Vagina (tissue), 2 donors: ENCODE measurements at regions not wholly inside any gene's neighbourhood (a gene's known extent, or its start where the extent isn't known, plus 50 kb on each side); places are given as distances from the start of the nearest gene placed in this dataset.

ENCODE experiments used
- DNase-seq, 2 donors: peaks; one replicate each; pipeline ENCODE4 v3.0.0-alpha.2; 2017; ENCODE audit errors: extremely low spot score in 2 of 2
- H3K27ac ChIP-seq: fragments of 200-600 bp; sonication (generic); one replicate; pipeline ENCODE4 v1.5.1; 2019
- H3K27me3 ChIP-seq: fragments of 200-600 bp; sonication (generic); one replicate; pipeline ENCODE4 v1.5.1; 2019
- H3K36me3 ChIP-seq, 2 donors: fragments of 200-600 bp; sonication (generic); one replicate each; pipeline ENCODE4 v1.5.1; 2017 to 2019
- H3K4me1 ChIP-seq: fragments of 200-600 bp; sonication (generic); one replicate; pipeline ENCODE4 v1.5.1; 2019
- H3K4me3 ChIP-seq, 2 donors: fragments of 200-600 bp; sonication (generic); 1 replicate in 1 of 2; 2 replicates in 1 of 2; pipeline ENCODE4 v1.5.1; 2016 to 2019
- H3K9me3 ChIP-seq: fragments of 200-600 bp; sonication (generic); one replicate; pipeline ENCODE4 v1.5.1; 2019
- CTCF ChIP-seq, 3 experiments: fragments of 450-650 bp in 2 of 3; fragments of 200-600 bp in 1 of 3; sonication (generic) in 1 of 3; IDR thresholded peaks; one replicate each; pipeline ENCODE4 v1.5.1; 2017 to 2019; ENCODE audit warnings: antibody characterized with exemption in 3 of 3, mild to moderate bottlenecking in 2 of 3, moderate library complexity in 2 of 3
- POLR2A ChIP-seq, 2 donors: fragments of 450-650 bp; IDR thresholded peaks; one replicate each; pipeline ENCODE4 v1.6.1; 2017; ENCODE audit warnings: antibody characterized with exemption in 2 of 2, mild to moderate bottlenecking in 2 of 2, moderate library complexity in 2 of 2
- POLR2AphosphoS5 ChIP-seq, 2 donors: sonication (generic); formaldehyde crosslinking; IDR thresholded peaks; one replicate each; pipeline ENCODE4 v1.9.0; 2017; ENCODE audit warnings: antibody characterized with exemption in 2 of 2, mild to moderate bottlenecking in 2 of 2, low read depth in 1 of 2; ENCODE audit not compliant: insufficient read depth in 1 of 2
- intact Hi-C: fragments of 100-400 bp; cut with DNase I; formaldehyde crosslinking; loops from one replicate; pipeline ENCODE4 v1.15.1; 2023

GRCh38 chr1:21361506-21361905 lies 71.2 kb upstream of the ECE1 start:
- Histone ChIP-seq H3K9me3 (no peaks in the 10 kb centered on the region), H3K4me3 (no peak overlapping the region), H3K27me3 (no peaks in the 10 kb centered on the region), H3K27ac (no peak overlapping the region), H3K36me3 (no peaks in the 10 kb centered on the region), H3K4me1 (no peaks in the 10 kb centered on the region)
- intact Hi-C loops = no loop called here
- TF ChIP-seq CTCF (IDR thresholded peaks at IDR 0.05) (no peak), POLR2AphosphoS5 (IDR thresholded peaks at IDR 0.05; ENCODE audit: insufficient read depth in 1 of 2, low read depth in 1 of 2) (no peak), POLR2A (IDR thresholded peaks at IDR 0.05) (no peak)
- no peak for DNase-seq

- Histone ChIP-seq H3K36me3 (no peaks in the 10 kb centered on the region), H3K27me3 (no peaks in the 10 kb centered on the region), H3K4me3 (no peak overlapping the region), H3K27ac (no peak overlapping the region), H3K9me3 (no peaks in the 10 kb centered on the region), H3K4me1 (no peaks in the 10 kb centered on the region)
- intact Hi-C loops = no loop called here
- DNase-seq = no peak
- no peak for TF ChIP-seq POLR2AphosphoS5 (IDR thresholded peaks at IDR 0.05; ENCODE audit: insufficient read depth in 1 of 2, low read depth in 1 of 2)
Measured at GRCh38 chr1:21357161-21357560, 66.9 kb upstream of the ECE1 start.

GRCh38 chr1:21355956-21356355 lies 65.7 kb upstream of the ECE1 start:
- intact Hi-C loops = no loop called here
- no peaks in the 10 kb centered on the region for H3K4me1 ChIP-seq
- H3K4me3 ChIP-seq = no peak overlapping the region
- no peaks in the 10 kb centered on the region for H3K9me3 ChIP-seq
- H3K27me3 ChIP-seq = no peaks in the 10 kb centered on the region
- H3K27ac ChIP-seq = no peak overlapping the region
- TF ChIP-seq POLR2AphosphoS5 (IDR thresholded peaks at IDR 0.05; ENCODE audit: insufficient read depth in 1 of 2, low read depth in 1 of 2) (no peak), POLR2A (IDR thresholded peaks at IDR 0.05) (no peak), CTCF (IDR thresholded peaks at IDR 0.05) (no peak)
- DNase-seq = no peak
- no peaks in the 10 kb centered on the region for H3K36me3 ChIP-seq

- no peak overlapping the region for H3K4me3 ChIP-seq
- no peaks in the 10 kb centered on the region for H3K9me3 ChIP-seq
- no peak overlapping the region for H3K27ac ChIP-seq
- intact Hi-C loops = no loop called here
- no peak for TF ChIP-seq POLR2AphosphoS5 (IDR thresholded peaks at IDR 0.05; ENCODE audit: insufficient read depth in 1 of 2, low read depth in 1 of 2)
- TF ChIP-seq CTCF (IDR thresholded peaks at IDR 0.05) = no peak
- no peak for TF ChIP-seq POLR2A (IDR thresholded peaks at IDR 0.05)
- no peaks in the 10 kb centered on the region for H3K27me3 ChIP-seq
- no peaks in the 10 kb centered on the region for H3K36me3 ChIP-seq
- DNase-seq = no peak
- no peaks in the 10 kb centered on the region for H3K4me1 ChIP-seq
Measured at GRCh38 chr1:21352586-21352985, 62.3 kb upstream of the ECE1 start.

- H3K27me3 ChIP-seq = no peaks in the 10 kb centered on the region
- no peak overlapping the region for H3K4me3 ChIP-seq
- intact Hi-C loops = no loop called here
- no peaks in the 10 kb centered on the region for H3K9me3 ChIP-seq
- no peak for DNase-seq
- no peak overlapping the region for H3K27ac ChIP-seq
- H3K4me1 ChIP-seq = no peaks in the 10 kb centered on the region
- no peaks in the 10 kb centered on the region for H3K36me3 ChIP-seq
- no peak for TF ChIP-seq POLR2A (IDR thresholded peaks at IDR 0.05)
- TF ChIP-seq POLR2AphosphoS5 (IDR thresholded peaks at IDR 0.05; ENCODE audit: insufficient read depth in 1 of 2, low read depth in 1 of 2) = no peak
- TF ChIP-seq CTCF (IDR thresholded peaks at IDR 0.05) = no peak
Measured at GRCh38 chr1:21351901-21352300, 61.6 kb upstream of the ECE1 start.
